ENCODE measurements at regions not wholly inside any gene's neighbourhood (a gene's known extent, or its start where the extent isn't known, plus 50 kb on each side); places are given as distances from the start of the nearest gene placed in this dataset.

DNA sequence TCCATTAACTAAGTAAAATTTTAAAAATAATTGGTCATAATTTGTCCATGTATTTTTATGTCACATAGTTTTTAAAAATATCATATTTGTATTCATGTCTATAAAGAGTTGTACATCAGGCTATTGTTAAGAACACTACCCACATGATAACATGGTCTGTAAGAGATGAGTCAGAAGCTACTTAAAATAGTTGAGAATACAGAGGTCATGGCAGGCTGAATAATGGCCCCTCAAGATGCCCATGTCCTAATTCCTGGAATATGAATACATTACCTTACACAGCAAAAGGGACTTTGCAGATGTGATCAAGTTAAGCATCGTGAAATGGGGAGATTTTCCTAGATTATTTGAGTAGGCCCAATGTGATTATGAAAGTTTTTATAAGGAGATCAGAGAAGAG lies 782.9 kb upstream of the GOLIM4 start:
- Mint-ChIP-seq H3K27ac (no peak overlapping the region), H3K9me3 (no peaks in the 10 kb centered on the region), H3K36me3 (no peaks in the 10 kb centered on the region), H3K4me3 (no peak overlapping the region), H3K4me1 (ENCODE audit: low read depth) (no peaks in the 10 kb centered on the region), H3K27me3 (no peaks in the 10 kb centered on the region)
- ChIA-PET POLR2A (no interaction called here), CTCF (no interaction called here)
- DNase-seq, result no peak
- intact Hi-C loops (cut with micrococcal nuclease), result no loop called here

DNA sequence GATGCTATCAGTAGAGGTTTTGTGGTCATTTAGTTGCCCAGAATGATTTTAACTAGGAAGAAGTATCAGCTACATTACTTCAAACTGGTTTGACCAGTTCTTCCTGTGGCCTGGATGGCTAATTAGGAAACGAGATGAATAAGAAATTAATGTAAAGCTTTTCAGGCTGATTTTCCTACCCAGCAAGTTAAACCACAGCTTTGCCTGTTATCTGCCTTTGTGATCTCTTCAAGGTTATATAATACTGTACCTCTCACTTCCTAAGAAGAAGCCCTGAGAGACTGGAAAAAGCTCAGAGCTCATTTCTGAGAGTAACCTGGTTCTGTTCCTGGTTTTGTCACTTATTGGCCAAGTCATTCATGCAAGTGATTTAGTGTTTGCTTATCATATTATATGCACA lies 782.2 kb upstream of the GOLIM4 start:
- no peaks in the 10 kb centered on the region for H3K9me3 Mint-ChIP-seq
- H3K36me3 Mint-ChIP-seq, result no peaks in the 10 kb centered on the region
- intact Hi-C loops (cut with micrococcal nuclease), result no loop called here
- H3K27me3 Mint-ChIP-seq, result no peaks in the 10 kb centered on the region
- no peak overlapping the region for H3K4me3 Mint-ChIP-seq
- H3K27ac Mint-ChIP-seq, result no peak overlapping the region
- no peak for DNase-seq
- ChIA-PET CTCF (no interaction called here), POLR2A (no interaction called here)
- no peaks in the 10 kb centered on the region for H3K4me1 Mint-ChIP-seq (ENCODE audit: low read depth)

- Mint-ChIP-seq H3K27ac (no peak overlapping the region), H3K4me1 (ENCODE audit: low read depth) (no peaks in the 10 kb centered on the region), H3K4me3 (no peak overlapping the region), H3K27me3 (no peaks in the 10 kb centered on the region), H3K36me3 (no peaks in the 10 kb centered on the region), H3K9me3 (no peaks in the 10 kb centered on the region)
- POLR2A ChIA-PET, result no interaction called here
- intact Hi-C loops (cut with micrococcal nuclease), result no loop called here
- no peak for DNase-seq
- CTCF ChIA-PET, result interaction anchor here (1.7 kb wide), 1 partner anchor 11 kb away, joined by 5 read pairs; no protein-coding TSS in a partner anchor
Measured at GRCh38 chr3:168876346-168877035, 780.8 kb upstream of the GOLIM4 start.

DNA sequence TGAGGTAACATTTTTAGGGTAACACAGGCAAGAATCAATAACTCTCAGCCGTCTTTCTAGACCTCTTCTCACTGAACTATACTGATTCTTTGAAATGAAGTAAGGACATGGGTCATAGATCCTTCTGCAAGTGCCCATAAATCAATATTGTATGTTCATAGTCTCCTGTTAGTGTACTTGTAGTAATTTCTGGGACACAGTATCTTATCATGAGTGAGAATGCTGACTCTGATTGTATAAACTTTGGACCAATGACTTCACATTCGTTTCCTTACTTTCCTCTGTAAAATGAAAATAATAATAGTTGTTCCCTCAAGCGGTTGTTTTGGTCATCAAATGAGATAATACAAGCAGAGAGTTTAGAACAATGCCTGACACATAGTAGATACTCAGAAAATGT lies 777.1 kb upstream of the GOLIM4 start:
- no peak for DNase-seq
- H3K27ac Mint-ChIP-seq, result no peak overlapping the region
- H3K9me3 Mint-ChIP-seq, result no peaks in the 10 kb centered on the region
- no peaks in the 10 kb centered on the region for H3K36me3 Mint-ChIP-seq
- no peaks in the 10 kb centered on the region for H3K27me3 Mint-ChIP-seq
- POLR2A ChIA-PET, result no interaction called here
- no peaks in the 10 kb centered on the region for H3K4me1 Mint-ChIP-seq (ENCODE audit: low read depth)
- intact Hi-C loops (cut with micrococcal nuclease), result no loop called here
- CTCF ChIA-PET, result no interaction called here
- no peak overlapping the region for H3K4me3 Mint-ChIP-seq

DNA sequence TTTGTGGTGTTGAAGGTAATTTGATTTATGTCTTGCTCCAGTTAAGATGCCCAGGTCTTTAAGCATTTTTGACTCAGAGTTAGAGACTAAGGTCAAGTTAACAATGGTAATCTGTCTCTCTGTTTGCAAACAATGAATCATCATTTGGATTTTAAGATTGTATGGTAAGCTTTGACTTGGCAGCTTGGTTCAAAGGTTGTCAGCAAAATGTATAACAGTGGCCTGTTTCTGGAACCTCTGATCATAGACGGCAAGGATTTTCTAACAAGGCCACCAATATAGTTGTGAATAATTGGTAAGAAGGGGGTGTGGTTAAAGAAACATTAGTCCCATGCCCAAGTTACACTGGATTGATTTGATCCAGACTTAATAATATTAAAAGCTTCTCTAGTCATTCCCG lies 775.2 kb upstream of the GOLIM4 start:
- ChIA-PET CTCF (no interaction called here), POLR2A (no interaction called here)
- H3K4me3 Mint-ChIP-seq, result no peak overlapping the region
- no peaks in the 10 kb centered on the region for H3K27me3 Mint-ChIP-seq
- no peaks in the 10 kb centered on the region for H3K9me3 Mint-ChIP-seq
- intact Hi-C loops (cut with micrococcal nuclease), result no loop called here
- no peak for DNase-seq
- no peaks in the 10 kb centered on the region for H3K4me1 Mint-ChIP-seq (ENCODE audit: low read depth)
- no peaks in the 10 kb centered on the region for H3K36me3 Mint-ChIP-seq
- no peak overlapping the region for H3K27ac Mint-ChIP-seq

GRCh38 chr3:168865022-168865551 lies 769.4 kb upstream of the GOLIM4 start:
- intact Hi-C loops (cut with micrococcal nuclease), result no loop called here
- Mint-ChIP-seq H3K27ac (no peak overlapping the region), H3K4me3 (no peak overlapping the region), H3K9me3 (no peaks in the 10 kb centered on the region), H3K4me1 (ENCODE audit: low read depth) (no peaks in the 10 kb centered on the region), H3K36me3 (no peaks in the 10 kb centered on the region), H3K27me3 (no peaks in the 10 kb centered on the region)
- POLR2A ChIA-PET, result no interaction called here
- DNase-seq, result no peak
- CTCF ChIA-PET, result interaction anchor here (0.8 to 2.0 kb wide), 8 partner anchors 8 to 879 kb away, joined by 3 to 9 read pairs (median 4); no protein-coding TSS in a partner anchor

GRCh38 chr3:168864107-168865021 lies 768.6 kb upstream of the GOLIM4 start:
- Mint-ChIP-seq H3K4me1 (ENCODE audit: low read depth) (no peaks in the 10 kb centered on the region), H3K36me3 (no peaks in the 10 kb centered on the region), H3K9me3 (no peaks in the 10 kb centered on the region), H3K27ac (no peak overlapping the region), H3K27me3 (no peaks in the 10 kb centered on the region), H3K4me3 (no peak overlapping the region)
- ChIA-PET POLR2A (no interaction called here), CTCF (interaction anchor here (0.7 to 2.0 kb wide), 10 partner anchors 9 to 880 kb away, joined by 3 to 9 read pairs (median 4); no protein-coding TSS in a partner anchor)
- no peak for DNase-seq
- intact Hi-C loops (cut with micrococcal nuclease), result no loop called here

GRCh38 chr3:168863561-168863960 lies 767.8 kb upstream of the GOLIM4 start:
- Mint-ChIP-seq H3K9me3 (no peaks in the 10 kb centered on the region), H3K4me1 (ENCODE audit: low read depth) (no peaks in the 10 kb centered on the region), H3K36me3 (no peaks in the 10 kb centered on the region), H3K4me3 (no peak overlapping the region), H3K27ac (no peak overlapping the region), H3K27me3 (no peaks in the 10 kb centered on the region)
- POLR2A ChIA-PET, result no interaction called here
- DNase-seq, result no peak
- CTCF ChIA-PET, result interaction anchor here (0.7 to 1.2 kb wide), 2 partner anchors 15 to 699 kb away, joined by 3 to 4 read pairs; no protein-coding TSS in a partner anchor
- intact Hi-C loops (cut with micrococcal nuclease), result no loop called here

- Mint-ChIP-seq H3K9me3 (no peaks in the 10 kb centered on the region), H3K36me3 (no peaks in the 10 kb centered on the region), H3K4me3 (no peak overlapping the region), H3K4me1 (ENCODE audit: low read depth) (no peaks in the 10 kb centered on the region), H3K27ac (no peak overlapping the region), H3K27me3 (no peaks in the 10 kb centered on the region)
- CTCF ChIA-PET, result interaction anchor here (0.6 to 1.2 kb wide), 2 partner anchors 14 to 28 kb away, joined by 3 to 5 read pairs; no protein-coding TSS in a partner anchor
- POLR2A ChIA-PET, result no interaction called here
- intact Hi-C loops (cut with micrococcal nuclease), result no loop called here
- DNase-seq, result no peak
Measured at GRCh38 chr3:168862466-168862865, 766.7 kb upstream of the GOLIM4 start.

GRCh38 chr3:168860592-168860991 lies 764.9 kb upstream of the GOLIM4 start:
- Mint-ChIP-seq H3K36me3 (no peaks in the 10 kb centered on the region), H3K4me1 (ENCODE audit: low read depth) (no peaks in the 10 kb centered on the region), H3K9me3 (peaks cover 7% of the 10 kb centered on the region), H3K27me3 (no peaks in the 10 kb centered on the region), H3K27ac (no peak overlapping the region), H3K4me3 (no peak overlapping the region)
- ChIA-PET POLR2A (no interaction called here), CTCF (no interaction called here)
- DNase-seq, result no peak
- intact Hi-C loops (cut with micrococcal nuclease), result no loop called here

DNA sequence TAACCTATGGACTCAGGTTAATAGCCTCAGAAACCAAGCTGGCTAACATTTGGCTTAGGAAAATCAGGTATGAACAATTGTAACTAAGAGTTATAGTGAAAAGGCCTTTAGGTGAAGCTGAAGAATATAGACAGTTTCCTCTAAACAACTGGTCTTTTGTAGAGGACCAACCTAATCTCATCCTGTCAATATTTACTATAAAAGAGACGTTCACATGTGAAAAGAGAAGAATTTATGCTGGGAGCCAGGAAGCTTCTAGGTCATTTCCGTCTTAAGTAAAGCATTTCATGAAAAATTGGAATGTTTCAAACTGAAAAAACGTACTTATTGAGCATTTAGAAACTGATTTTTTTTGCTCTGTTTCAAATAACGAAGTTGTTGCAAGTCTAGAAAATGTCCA lies 764.3 kb upstream of the GOLIM4 start:
- Mint-ChIP-seq H3K4me1 (ENCODE audit: low read depth) (no peaks in the 10 kb centered on the region), H3K4me3 (no peak overlapping the region), H3K27ac (no peak overlapping the region), H3K36me3 (no peaks in the 10 kb centered on the region), H3K9me3 (peaks cover 7% of the 10 kb centered on the region), H3K27me3 (no peaks in the 10 kb centered on the region)
- intact Hi-C loops (cut with micrococcal nuclease), result no loop called here
- POLR2A ChIA-PET, result no interaction called here
- DNase-seq, result no peak
- CTCF ChIA-PET, result no interaction called here

DNA sequence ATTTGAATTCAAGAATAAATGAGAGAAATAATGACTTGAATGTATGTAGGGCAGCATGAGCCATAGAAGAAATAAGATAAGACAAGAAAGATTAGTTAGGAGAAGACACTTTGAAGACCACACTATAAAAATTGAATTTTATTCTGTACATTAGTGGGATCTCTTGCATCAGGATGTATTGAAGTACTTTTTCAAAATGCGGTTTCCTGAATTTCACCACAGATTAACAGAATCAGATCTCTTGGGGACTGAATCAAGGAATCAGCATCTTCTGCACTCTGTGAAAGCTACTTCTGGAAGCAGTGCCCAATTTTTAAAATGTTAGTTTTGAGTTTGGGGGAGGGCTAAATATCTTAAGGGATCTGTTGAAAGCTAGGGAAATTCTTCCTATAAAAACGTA lies 763.9 kb upstream of the GOLIM4 start:
- H3K9me3 Mint-ChIP-seq, result peaks cover 7% of the 10 kb centered on the region
- H3K36me3 Mint-ChIP-seq, result no peaks in the 10 kb centered on the region
- H3K4me3 Mint-ChIP-seq, result no peak overlapping the region
- no peak for DNase-seq
- H3K27ac Mint-ChIP-seq, result no peak overlapping the region
- intact Hi-C loops (cut with micrococcal nuclease), result no loop called here
- CTCF ChIA-PET, result no interaction called here
- POLR2A ChIA-PET, result no interaction called here
- no peaks in the 10 kb centered on the region for H3K27me3 Mint-ChIP-seq
- no peaks in the 10 kb centered on the region for H3K4me1 Mint-ChIP-seq (ENCODE audit: low read depth)

Measured in activated CD4-positive, alpha-beta memory T cell treated with anti-CD3 and anti-CD28 coated beads for 36 hours (primary cell).